NCI-H128 (cell line): ENCODE measurements at regions not wholly inside any gene's neighbourhood (a gene's known extent, or its start where the extent isn't known, plus 50 kb on each side); places are given as distances from the start of the nearest gene placed in this dataset.
"Not testable (repeated sequence)": the region's sequence is repeated elsewhere in the genome, so short reads cannot be mapped to it uniquely, and the experiment has no call there.

Experiments
- DNase-seq: peaks from one replicate; lab custom pipeline; 2025; ENCODE audit not compliant: unreplicated experiment; lab: John Stamatoyannopoulos, UW

DNA sequence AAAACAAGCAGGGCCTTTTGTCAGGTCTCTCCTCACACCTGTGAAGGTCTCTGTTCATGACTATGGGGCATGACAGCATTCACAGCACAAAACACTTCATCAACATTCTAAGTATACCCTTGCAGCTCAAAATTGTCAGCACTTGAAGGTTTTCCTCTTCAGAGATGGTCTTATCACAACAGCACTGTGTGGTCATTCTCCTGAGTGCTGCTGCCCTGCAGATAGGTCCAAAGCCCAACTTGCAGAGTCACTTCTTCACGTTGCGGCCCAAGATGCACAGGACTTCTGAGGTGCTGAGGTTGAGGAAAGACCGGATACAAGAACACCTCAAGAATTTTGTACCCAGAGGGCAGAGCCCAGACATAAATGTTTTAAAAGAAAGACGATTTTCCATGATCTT is 574.5 kb downstream of the UQCRFS1 start:
- no peak for DNase-seq

GRCh38 chr19:28636706-28637105 is 576.2 kb downstream of the UQCRFS1 start:
- no peak for DNase-seq

DNA sequence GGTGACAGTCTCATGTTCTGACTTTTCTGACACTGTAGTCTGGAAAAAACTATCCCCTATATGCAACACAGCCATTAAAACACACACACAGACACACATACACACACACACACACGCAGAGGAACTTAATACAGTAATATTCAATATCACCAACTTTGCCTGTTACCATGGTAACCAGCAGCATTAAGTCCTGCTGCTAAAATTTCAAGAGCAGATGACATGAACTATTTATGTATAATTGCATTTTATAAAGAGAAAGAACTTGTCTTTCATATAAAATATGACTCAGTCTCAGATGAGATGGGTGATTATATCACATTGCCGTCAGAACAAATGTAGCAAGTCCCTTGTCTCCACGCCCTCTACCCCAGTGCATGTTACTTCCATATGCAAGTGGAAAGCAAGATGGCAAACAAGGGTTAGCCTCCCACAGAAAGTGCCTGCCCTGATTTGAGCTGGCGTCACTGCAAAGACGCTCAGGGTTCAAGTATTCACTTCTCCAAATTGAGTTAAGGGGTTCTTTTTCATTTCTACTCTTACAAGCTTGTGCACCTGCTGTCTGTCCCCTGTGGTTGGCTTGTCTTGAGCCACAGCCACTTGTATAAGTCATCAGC is 576.8 kb downstream of the UQCRFS1 start:
- DNase-seq = no peak

DNA sequence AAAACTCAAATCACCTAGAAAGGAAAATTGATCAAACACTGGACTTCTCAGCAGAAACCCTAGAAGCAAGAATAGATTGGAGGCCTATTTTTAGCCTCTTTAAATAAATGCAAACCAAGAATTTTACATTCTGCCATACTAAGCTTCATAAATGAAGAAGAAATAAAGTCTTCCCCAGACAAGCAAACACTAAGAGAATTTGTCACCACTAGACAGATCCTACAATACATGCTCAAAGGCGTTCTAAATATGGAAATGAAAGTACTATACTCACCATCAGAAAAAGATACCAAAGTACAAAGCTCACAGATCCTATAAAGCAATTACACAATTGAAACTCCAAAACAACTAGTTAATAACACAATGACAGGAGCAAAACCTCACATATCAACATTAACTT is 578.1 kb downstream of the UQCRFS1 start:
- DNase-seq = no peak

DNA sequence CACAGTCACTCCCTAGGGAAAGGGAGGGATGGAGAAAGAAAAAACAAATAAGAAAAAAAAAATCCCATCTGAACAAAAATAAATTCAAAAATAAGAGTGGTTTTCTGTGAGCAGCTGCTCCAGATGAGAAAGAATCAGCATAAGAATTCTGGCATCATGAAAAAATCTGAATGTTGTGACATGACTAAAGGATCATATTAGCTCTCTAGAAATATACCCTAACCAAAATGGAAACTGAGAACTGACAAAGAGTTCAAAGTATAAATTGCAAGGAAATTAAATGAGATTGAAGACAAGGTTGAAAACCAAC is 579.0 kb downstream of the UQCRFS1 start:
- no peak for DNase-seq

DNA sequence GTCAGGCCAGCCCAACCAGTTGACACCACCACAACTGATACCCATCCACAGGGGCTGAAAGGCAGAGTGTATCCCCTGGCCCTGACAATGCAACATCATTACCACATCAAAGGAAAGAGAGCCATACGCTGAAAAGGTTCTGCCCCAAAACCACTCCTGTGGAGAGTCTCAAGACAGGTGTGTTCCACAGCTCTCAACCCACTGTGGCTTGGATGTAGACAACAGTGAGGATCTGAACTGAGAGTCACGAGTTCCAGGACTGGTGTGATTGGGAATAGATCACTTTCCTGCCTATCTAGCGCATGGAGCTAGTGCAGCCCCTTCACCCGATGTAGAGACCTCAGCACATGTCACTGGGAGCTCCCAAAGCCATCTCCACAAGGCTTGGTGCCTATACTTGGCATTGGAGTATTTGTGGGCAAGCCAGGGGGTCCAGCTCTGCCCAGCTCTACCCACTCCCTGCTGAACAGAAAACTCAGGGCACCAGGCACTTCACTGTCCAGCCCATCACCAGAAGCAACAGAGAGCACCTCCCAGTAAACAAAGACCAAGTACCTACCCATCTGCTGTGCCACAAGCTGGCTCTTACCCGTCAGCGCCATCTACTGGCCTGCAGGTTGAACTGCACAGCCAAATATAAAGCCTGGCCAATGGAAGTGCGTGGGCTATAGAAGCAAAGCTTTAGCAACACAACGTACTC is 579.5 kb downstream of the UQCRFS1 start:
- DNase-seq = no peak

DNA sequence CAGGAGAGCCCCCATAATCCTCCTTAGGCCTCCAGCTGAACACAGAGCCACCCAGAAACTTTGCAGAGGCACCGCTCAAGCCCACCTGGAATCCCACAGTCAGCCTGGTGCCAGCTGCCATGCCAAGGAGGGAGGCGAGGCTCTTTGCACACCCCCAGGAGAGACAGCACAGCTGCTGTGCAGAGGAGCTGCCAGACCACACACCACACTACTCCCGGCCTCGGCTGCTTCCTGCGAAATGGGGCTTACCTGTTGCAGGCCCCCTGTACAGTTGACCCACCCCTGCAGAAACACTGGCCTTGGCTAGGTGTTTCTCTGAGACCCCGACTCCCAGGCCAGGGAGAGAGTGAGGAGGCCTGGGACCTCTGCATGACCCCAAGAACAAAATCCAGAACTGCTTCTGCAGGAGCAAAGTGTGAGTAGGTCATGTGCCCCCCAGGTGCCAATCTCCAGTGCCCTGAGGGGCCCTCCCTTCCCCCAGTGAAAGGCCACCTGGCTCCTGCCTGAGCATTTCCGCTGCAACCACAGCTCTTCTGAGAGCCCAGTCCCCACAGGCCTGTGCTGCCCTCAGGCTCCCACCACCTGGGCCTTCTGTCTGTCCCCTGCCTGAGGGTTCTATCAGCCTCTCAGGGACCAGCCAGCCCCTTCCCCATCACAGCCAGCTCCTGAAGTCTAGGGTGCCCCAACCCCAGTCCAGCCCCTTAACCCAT is 580.4 kb downstream of the UQCRFS1 start:
- no peak for DNase-seq

GRCh38 chr19:28631961-28632360 is 581.0 kb downstream of the UQCRFS1 start:
- DNase-seq = no peak

GRCh38 chr19:28627669-28628068 is 585.3 kb downstream of the UQCRFS1 start:
- DNase-seq = no peak

- not testable (repeated sequence) for DNase-seq
Observed at GRCh38 chr19:28626407-28626806, 586.5 kb downstream of the UQCRFS1 start.

- no peak for DNase-seq
Observed at GRCh38 chr19:28619816-28620429, 593.0 kb downstream of the UQCRFS1 start.

DNA sequence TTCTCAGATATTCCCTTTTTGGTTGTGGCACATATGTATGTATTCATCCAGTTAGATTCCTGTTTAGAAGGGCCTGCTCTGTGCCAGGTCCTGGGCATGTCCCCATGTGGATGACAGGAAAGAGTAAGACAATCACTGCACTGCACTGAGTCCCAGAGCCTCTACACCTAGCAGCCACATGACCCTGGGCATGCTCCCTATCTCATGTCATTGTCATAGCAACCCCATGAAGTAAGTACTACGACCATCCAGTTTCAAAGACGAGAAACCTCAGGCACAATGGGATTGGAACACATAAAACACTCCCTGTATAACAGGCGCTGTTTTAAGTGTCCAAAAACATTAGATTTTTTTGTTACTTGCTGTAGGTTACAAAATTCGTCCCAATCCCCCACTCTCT is 594.4 kb downstream of the UQCRFS1 start:
- no peak for DNase-seq

GRCh38 chr19:28615966-28616365 is 597.0 kb downstream of the UQCRFS1 start:
- DNase-seq = no peak

GRCh38 chr19:28615546-28615916 is 597.4 kb downstream of the UQCRFS1 start:
- DNase-seq = no peak

- DNase-seq = no peak
Observed at GRCh38 chr19:28614634-28615545, 598.1 kb downstream of the UQCRFS1 start.

DNA sequence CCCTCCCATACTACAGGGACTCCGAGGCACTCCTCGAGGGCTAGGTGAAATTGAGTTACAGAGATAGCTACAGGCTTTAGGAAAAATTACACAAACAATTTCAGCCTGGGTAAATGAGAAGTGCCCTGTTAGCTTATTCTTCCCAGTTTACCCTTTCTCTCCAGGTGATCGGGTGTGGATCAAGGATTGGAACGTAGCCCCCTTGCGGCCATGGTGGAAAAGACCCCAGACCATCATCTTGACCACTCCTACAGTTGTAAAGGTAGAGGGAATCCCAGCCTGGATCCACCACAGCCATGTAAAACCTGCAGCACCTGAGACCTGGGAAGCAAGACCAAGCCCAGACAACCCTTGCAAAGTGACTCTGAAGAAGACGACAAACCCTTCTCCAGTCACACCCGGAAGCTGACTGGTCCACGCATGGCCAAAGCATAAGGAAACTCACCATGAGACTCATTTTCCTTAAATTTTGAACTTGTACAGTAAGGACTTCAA is 600.6 kb downstream of the UQCRFS1 start:
- no peak for DNase-seq

GRCh38 chr19:28611227-28611914 is 601.6 kb downstream of the UQCRFS1 start:
- not testable (repeated sequence) for DNase-seq

DNA sequence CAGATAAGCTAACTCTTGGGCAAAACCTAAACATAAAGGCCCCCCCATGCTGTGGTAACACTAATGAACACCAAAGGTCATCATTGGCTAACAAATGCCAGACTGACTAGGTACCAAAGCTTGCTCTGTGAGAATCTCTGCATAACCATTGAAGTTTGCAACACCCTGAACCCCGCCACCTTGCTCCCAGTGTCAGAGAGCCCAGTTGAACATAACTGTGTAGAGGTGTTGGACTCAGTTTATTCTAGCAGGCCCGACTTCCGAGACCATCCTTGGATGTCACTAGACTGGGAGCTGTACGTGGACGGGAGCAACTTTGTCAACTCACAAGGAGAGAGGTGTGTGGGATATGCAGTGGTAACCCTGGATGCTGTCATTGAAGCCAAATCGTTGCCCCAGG is 602.2 kb downstream of the UQCRFS1 start:
- DNase-seq = no peak

DNA sequence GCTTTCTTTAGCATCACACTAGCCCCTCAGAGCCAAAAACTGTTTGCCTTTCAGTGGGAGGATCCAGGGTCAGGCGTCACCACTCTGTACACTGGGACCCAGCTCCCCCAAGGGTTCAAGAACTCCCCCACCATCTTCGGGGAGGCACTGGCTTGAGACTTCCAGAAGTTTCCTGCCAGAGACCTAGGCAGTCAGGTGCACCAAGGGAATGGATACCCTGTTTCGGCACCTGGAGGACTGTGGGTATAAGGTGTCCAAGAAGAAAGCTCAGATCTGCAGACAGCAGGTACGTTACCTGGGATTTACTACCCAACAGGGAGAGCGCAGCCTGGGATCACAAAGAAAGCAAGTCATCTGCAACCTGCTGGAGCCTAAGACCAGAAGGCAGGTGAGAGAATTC is 603.0 kb downstream of the UQCRFS1 start:
- DNase-seq = no peak

DNA sequence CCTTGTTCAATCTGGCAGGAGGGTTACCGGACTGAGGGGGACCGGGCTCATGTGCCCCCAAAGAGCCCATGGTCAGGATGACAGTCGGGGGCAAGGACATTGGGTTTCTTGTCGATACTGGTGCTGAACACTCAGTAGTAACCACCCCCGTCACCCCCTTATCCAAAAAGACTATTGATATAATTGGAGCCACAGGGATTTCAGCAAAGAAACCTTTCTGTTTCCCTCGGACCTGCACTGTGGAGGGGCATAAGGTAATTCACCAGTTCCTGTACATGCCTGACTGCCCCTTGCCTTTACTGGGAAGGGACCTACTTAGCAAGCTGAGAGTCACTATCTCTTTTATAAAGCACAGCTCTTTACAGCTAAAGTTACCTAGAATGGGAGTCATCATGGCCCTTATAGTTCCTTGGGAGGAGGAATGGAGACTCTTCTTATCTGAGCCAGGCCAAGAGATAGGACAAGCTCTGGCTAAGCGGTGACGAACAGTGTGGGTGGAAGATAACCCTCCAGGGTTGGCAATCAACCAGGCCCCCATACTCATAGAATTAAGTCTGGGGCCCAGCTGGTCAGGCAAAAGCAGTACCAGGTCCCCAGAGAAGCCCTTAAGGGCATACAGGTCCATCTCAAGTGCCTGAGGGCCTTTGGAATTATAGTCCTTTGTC is 603.7 kb downstream of the UQCRFS1 start:
- no peak for DNase-seq
